ENCODE measurements at regions not wholly inside any gene's neighbourhood (a gene's known extent, or its start where the extent isn't known, plus 50 kb on each side); places are given as distances from the start of the nearest gene placed in this dataset.
"Not testable (repeated sequence)": the region's sequence is repeated elsewhere in the genome, so short reads cannot be mapped to it uniquely, and the experiment has no call there.

GRCh38 chr6:6863970-6864639, 243.7 kb upstream of the RREB1 start:
- DNase-seq (ENCODE audit: low read depth in 2 of 2, low spot score in 1 of 2): no peak

GRCh38 chr6:6865611-6866010, 242.2 kb upstream of the RREB1 start:
- no peak for DNase-seq (ENCODE audit: low read depth in 2 of 2, low spot score in 1 of 2)

GRCh38 chr6:6866656-6867403, 240.9 kb upstream of the RREB1 start:
- DNase-seq (ENCODE audit: low read depth in 2 of 2, low spot score in 1 of 2): no peak

- no peak for DNase-seq (ENCODE audit: low read depth in 2 of 2, low spot score in 1 of 2)
These were observed 240.4 kb upstream of the RREB1 start for GRCh38 chr6:6867404-6867799.

- DNase-seq (ENCODE audit: low read depth in 2 of 2, low spot score in 1 of 2): no peak
These were observed 238.7 kb upstream of the RREB1 start for GRCh38 chr6:6869094-6869493.

GRCh38 chr6:6870921-6871320, 236.8 kb upstream of the RREB1 start:
- no peak for DNase-seq (ENCODE audit: low read depth in 2 of 2, low spot score in 1 of 2)

- DNase-seq (ENCODE audit: low read depth in 2 of 2, low spot score in 1 of 2): no peak
These were observed 235.1 kb upstream of the RREB1 start for GRCh38 chr6:6872459-6873344.

- DNase-seq (ENCODE audit: low read depth in 2 of 2, low spot score in 1 of 2): no peak
These were observed 234.0 kb upstream of the RREB1 start for GRCh38 chr6:6873778-6874177.

- DNase-seq (ENCODE audit: low read depth in 2 of 2, low spot score in 1 of 2): no peak
These were observed 231.8 kb upstream of the RREB1 start for GRCh38 chr6:6875818-6876470.

GRCh38 chr6:6877792-6878191, 230.0 kb upstream of the RREB1 start:
- not testable (repeated sequence) for DNase-seq (ENCODE audit: low read depth in 2 of 2, low spot score in 1 of 2)

GRCh38 chr6:6878887-6879585, 228.7 kb upstream of the RREB1 start:
- DNase-seq (ENCODE audit: low read depth in 2 of 2, low spot score in 1 of 2): no peak

- not testable (repeated sequence) for DNase-seq (ENCODE audit: low read depth in 2 of 2, low spot score in 1 of 2)
These were observed 228.2 kb upstream of the RREB1 start for GRCh38 chr6:6879586-6879974.

- no peak for DNase-seq (ENCODE audit: low read depth in 2 of 2, low spot score in 1 of 2)
These were observed 226.9 kb upstream of the RREB1 start for GRCh38 chr6:6880745-6881437.

GRCh38 chr6:6881438-6882225, 226.1 kb upstream of the RREB1 start:
- no peak for DNase-seq (ENCODE audit: low read depth in 2 of 2, low spot score in 1 of 2)

GRCh38 chr6:6882592-6882991, 225.2 kb upstream of the RREB1 start:
- DNase-seq (ENCODE audit: low read depth in 2 of 2, low spot score in 1 of 2): no peak

GRCh38 chr6:6883011-6883410, 224.8 kb upstream of the RREB1 start:
- no peak for DNase-seq (ENCODE audit: low read depth in 2 of 2, low spot score in 1 of 2)

GRCh38 chr6:6884193-6884627, 223.6 kb upstream of the RREB1 start:
- no peak for DNase-seq (ENCODE audit: low read depth in 2 of 2, low spot score in 1 of 2)

GRCh38 chr6:6884916-6885315, 222.8 kb upstream of the RREB1 start:
- DNase-seq (ENCODE audit: low read depth in 2 of 2, low spot score in 1 of 2): no peak

GRCh38 chr6:6885521-6886170, 222.1 kb upstream of the RREB1 start:
- no peak for DNase-seq (ENCODE audit: low read depth in 2 of 2, low spot score in 1 of 2)

Data from stimulated activated CD8-positive, alpha-beta memory T cell treated with anti-CD3 and anti-CD28 coated beads, Interleukin-4, amount 100 ng/mL, for 4 hours (primary cell).